UCSD-AML1 (cell line): ENCODE measurements at regions not wholly inside any gene's neighbourhood (a gene's known extent, or its start where the extent isn't known, plus 50 kb on each side); places are given as distances from the start of the nearest gene placed in this dataset.
"Not testable (repeated sequence)": the region's sequence is repeated elsewhere in the genome, so short reads cannot be mapped to it uniquely, and the experiment has no call there.

Experiments used
- DNase-seq: peaks from one replicate; lab custom pipeline; 2025; ENCODE audit not compliant: unreplicated experiment; lab: John Stamatoyannopoulos, UW

- DNase-seq = no peak
These were observed 278.0 kb upstream of the GRIA1 start for GRCh38 chr5:153212471-153212870.

GRCh38 chr5:153222936-153223335 lies 267.5 kb upstream of the GRIA1 start:
- no peak for DNase-seq

GRCh38 chr5:153223376-153223775 lies 267.1 kb upstream of the GRIA1 start:
- DNase-seq = no peak

GRCh38 chr5:153224651-153225050 lies 265.8 kb upstream of the GRIA1 start:
- no peak for DNase-seq

GRCh38 chr5:153233933-153234332 lies 256.5 kb upstream of the GRIA1 start:
- no peak for DNase-seq

GRCh38 chr5:153236319-153236718 lies 254.2 kb upstream of the GRIA1 start:
- DNase-seq = no peak

GRCh38 chr5:153237671-153238332 lies 252.7 kb upstream of the GRIA1 start:
- DNase-seq = no peak

- no peak for DNase-seq
These were observed 233.1 kb upstream of the GRIA1 start for GRCh38 chr5:153257381-153257780.

- DNase-seq = no peak
These were observed 232.0 kb upstream of the GRIA1 start for GRCh38 chr5:153258469-153258868.

GRCh38 chr5:153267506-153267905 lies 223.0 kb upstream of the GRIA1 start:
- DNase-seq = no peak

GRCh38 chr5:153275695-153276094 lies 214.8 kb upstream of the GRIA1 start:
- no peak for DNase-seq

- DNase-seq = peak; percentile 18
These were observed 214.3 kb upstream of the GRIA1 start for GRCh38 chr5:153276151-153276550.

GRCh38 chr5:153296251-153296844 lies 194.1 kb upstream of the GRIA1 start:
- not testable (repeated sequence) for DNase-seq

GRCh38 chr5:153299891-153300290 lies 190.6 kb upstream of the GRIA1 start:
- DNase-seq = no peak

GRCh38 chr5:153308282-153308681 lies 182.2 kb upstream of the GRIA1 start:
- no peak for DNase-seq

- DNase-seq = no peak
These were observed 171.9 kb upstream of the GRIA1 start for GRCh38 chr5:153318556-153318955.

- no peak for DNase-seq
These were observed 169.0 kb upstream of the GRIA1 start for GRCh38 chr5:153321478-153321877.

- DNase-seq = no peak
These were observed 150.3 kb upstream of the GRIA1 start for GRCh38 chr5:153340139-153340538.

GRCh38 chr5:153340738-153341137 lies 149.7 kb upstream of the GRIA1 start:
- no peak for DNase-seq

GRCh38 chr5:153342487-153342886 lies 148.0 kb upstream of the GRIA1 start:
- no peak for DNase-seq

- no peak for DNase-seq
These were observed 142.9 kb upstream of the GRIA1 start for GRCh38 chr5:153347611-153348010.

GRCh38 chr5:153350175-153350883 lies 140.1 kb upstream of the GRIA1 start:
- DNase-seq = no peak
